Nephron (organoid): ENCODE measurements at regions not wholly inside any gene's neighbourhood (a gene's known extent, or its start where the extent isn't known, plus 50 kb on each side); places are given as distances from the start of the nearest gene placed in this dataset.

Source experiments
- H3K27ac Mint-ChIP-seq, 3 experiments: 2 replicates each; pipeline ENCODE4 v1.8.0; 2020; ENCODE audit warnings: mixed read lengths in 3 of 3, mild to moderate bottlenecking in 2 of 3, moderate library complexity in 1 of 3
- H3K27me3 Mint-ChIP-seq: 2 replicates; pipeline ENCODE4 v1.8.0; 2021; ENCODE audit warnings: low read depth, mild to moderate bottlenecking, moderate library complexity, mixed read lengths
- H3K36me3 Mint-ChIP-seq: 2 replicates; pipeline ENCODE4 v1.8.0; 2020; ENCODE audit warnings: low read depth, mixed read lengths
- H3K4me1 Mint-ChIP-seq: 2 replicates; pipeline ENCODE4 v1.8.0; 2020; ENCODE audit warnings: mixed read lengths
- H3K4me3 Mint-ChIP-seq, 3 experiments: 2 replicates each; pipeline ENCODE4 v1.8.0; 2020; ENCODE audit warnings: mild to moderate bottlenecking in 3 of 3, mixed read lengths in 3 of 3, moderate library complexity in 2 of 3
- H3K9me3 Mint-ChIP-seq: 2 replicates; pipeline ENCODE4 v1.8.0; 2020; ENCODE audit warnings: mixed read lengths
- CTCF ChIP-seq, 3 experiments: fragments of 200-600 bp; sonication (generic); IDR thresholded peaks; one replicate each; pipeline ENCODE4 v1.5.0; 2021; ENCODE audit warnings: antibody characterized with exemption in 3 of 3; ENCODE audit not compliant: unreplicated experiment in 3 of 3

GRCh38 chr5:130896636-130897035 lies 268.4 kb downstream of the HINT1 start:
- Mint-ChIP-seq H3K4me3 (no peak overlapping the region), H3K27ac (no peak overlapping the region), H3K4me1 (no peaks in the 10 kb centered on the region), H3K27me3 (no peaks in the 10 kb centered on the region), H3K36me3 (no peaks in the 10 kb centered on the region), H3K9me3 (peaks cover 28% of the 10 kb centered on the region)
- no peak for TF ChIP-seq CTCF (IDR thresholded peaks at IDR 0.05; ENCODE audit: unreplicated experiment in 3 of 3)

GRCh38 chr5:130893006-130893405 lies 272.1 kb downstream of the HINT1 start:
- no peak for TF ChIP-seq CTCF (IDR thresholded peaks at IDR 0.05; ENCODE audit: unreplicated experiment in 3 of 3)
- Mint-ChIP-seq H3K4me3 (no peak overlapping the region), H3K27me3 (no peaks in the 10 kb centered on the region), H3K27ac (no peak overlapping the region), H3K4me1 (no peaks in the 10 kb centered on the region), H3K36me3 (no peaks in the 10 kb centered on the region), H3K9me3 (peaks cover 25% of the 10 kb centered on the region)

- H3K27ac Mint-ChIP-seq = no peak overlapping the region
- H3K27me3 Mint-ChIP-seq = no peaks in the 10 kb centered on the region
- peaks cover 4% of the 10 kb centered on the region for H3K4me1 Mint-ChIP-seq
- H3K36me3 Mint-ChIP-seq = no peaks in the 10 kb centered on the region
- H3K9me3 Mint-ChIP-seq = peaks cover 14% of the 10 kb centered on the region
- no peak for TF ChIP-seq CTCF (IDR thresholded peaks at IDR 0.05; ENCODE audit: unreplicated experiment in 3 of 3)
- no peak overlapping the region for H3K4me3 Mint-ChIP-seq
These were observed 274.4 kb downstream of the HINT1 start for GRCh38 chr5:130890610-130891009.

- Mint-ChIP-seq H3K4me1 (peaks cover 21% of the 10 kb centered on the region), H3K9me3 (no peaks in the 10 kb centered on the region), H3K27ac (peak overlapping the region in 2 of 3 experiments; percentile 1 to 5), H3K36me3 (no peaks in the 10 kb centered on the region), H3K27me3 (no peaks in the 10 kb centered on the region), H3K4me3 (no peak overlapping the region)
- TF ChIP-seq CTCF (IDR thresholded peaks at IDR 0.05; ENCODE audit: unreplicated experiment in 3 of 3) = no peak
These were observed 279.4 kb downstream of the HINT1 start for GRCh38 chr5:130885691-130886090.

GRCh38 chr5:130885027-130885426 lies 280.0 kb downstream of the HINT1 start:
- Mint-ChIP-seq H3K27me3 (no peaks in the 10 kb centered on the region), H3K9me3 (no peaks in the 10 kb centered on the region), H3K27ac (peak overlapping the region in 2 of 3 experiments; percentile 1 to 3), H3K4me1 (peaks cover 21% of the 10 kb centered on the region), H3K36me3 (no peaks in the 10 kb centered on the region), H3K4me3 (no peak overlapping the region)
- TF ChIP-seq CTCF (IDR thresholded peaks at IDR 0.05; ENCODE audit: unreplicated experiment in 3 of 3) = no peak

GRCh38 chr5:130884023-130884422 lies 281.0 kb downstream of the HINT1 start:
- Mint-ChIP-seq H3K4me1 (peaks cover 21% of the 10 kb centered on the region), H3K36me3 (no peaks in the 10 kb centered on the region), H3K4me3 (no peak overlapping the region), H3K27me3 (no peaks in the 10 kb centered on the region), H3K9me3 (peaks cover 4% of the 10 kb centered on the region), H3K27ac (no peak overlapping the region)
- no peak for TF ChIP-seq CTCF (IDR thresholded peaks at IDR 0.05; ENCODE audit: unreplicated experiment in 3 of 3)
